K562 (cell line): ENCODE measurements at regions not wholly inside any gene's neighbourhood (a gene's known extent, or its start where the extent isn't known, plus 50 kb on each side); places are given as distances from the start of the nearest gene placed in this dataset.

Experiments used
- CEBPG ChIP-seq, 3 experiments: fragments of 200-800 bp in 1 of 3; sonication (Bioruptor generic) in 1 of 3; sonication (generic) in 1 of 3; formaldehyde crosslinking in 1 of 3; IDR thresholded peaks in 2 of 3; conservative IDR thresholded peaks in 1 of 3; 2 replicates each; pipeline versions ENCODE4 v1.6.1 to v1.8.0; 2016 to 2022; ENCODE audit warnings: missing compliant biosample characterization in 2 of 3, missing genetic modification characterization in 2 of 3, mild to moderate bottlenecking in 1 of 3, missing genetic modification reagents in 1 of 3
- JUN ChIP-seq, 2 experiments: sonication (generic) in 1 of 2; formaldehyde crosslinking in 1 of 2; IDR thresholded peaks; 2 replicates each; pipeline versions ENCODE4 v1.6.1 to v1.8.0; 2012 to 2022; ENCODE audit warnings: borderline replicate concordance in 2 of 2, mild to moderate bottlenecking in 2 of 2, improper control_type of control experiment in 1 of 2, low read depth in 1 of 2, low read length in 1 of 2, missing genetic modification reagents in 1 of 2
- KDM5B ChIP-seq: fragments of 200-600 bp; sonication (generic); IDR thresholded peaks from 2 replicates; pipeline ENCODE4 v1.6.1; 2012; ENCODE audit warnings: low read depth, mild to moderate bottlenecking, moderate library complexity, low read length, control low read depth, inconsistent platforms; ENCODE audit not compliant: insufficient replicate concordance
- SRSF3 ChIP-seq: fragments of 200-400 bp; formaldehyde crosslinking; IDR thresholded peaks from 2 replicates; pipeline ENCODE4 v1.6.1; 2016; ENCODE audit warnings: mild to moderate bottlenecking, low read length, moderate library complexity; ENCODE audit not compliant: insufficient read depth
- TF ChIP-seq, protein P1 (sequence below): fragments of 450-650 bp; IDR thresholded peaks from 2 replicates; pipeline ENCODE4 v1.6.1; 2016; ENCODE audit warnings: missing biosample characterization, missing genetic modification characterization
- TF ChIP-seq, protein P2 (sequence below), 2 experiments: fragments of 200-800 bp in 1 of 2; sonication (Bioruptor generic) in 1 of 2; sonication (generic) in 1 of 2; formaldehyde crosslinking in 1 of 2; IDR thresholded peaks in 1 of 2; conservative IDR thresholded peaks in 1 of 2; 2 replicates each; pipeline versions ENCODE4 v1.5.0 to v1.6.1; 2016 to 2020; ENCODE audit warnings: missing compliant biosample characterization in 1 of 2, missing genetic modification characterization in 1 of 2, missing genetic modification reagents in 1 of 2
- TF ChIP-seq, protein P3 (sequence below), 3 experiments: IDR thresholded peaks in 2 of 3; conservative IDR thresholded peaks in 1 of 3; 2 replicates each; pipeline ENCODE4 v1.5.1; 2011 to 2012; ENCODE audit warnings: low read length in 3 of 3, mild to moderate bottlenecking in 3 of 3, control low read depth in 2 of 3, improper control_type of control experiment in 1 of 3, inconsistent platforms in 1 of 3, low read depth in 1 of 3, mixed read lengths in 1 of 3, moderate library complexity in 1 of 3; ENCODE audit not compliant: insufficient read depth in 2 of 3
- TF ChIP-seq, protein P4 (sequence below): fragments of 450-650 bp; IDR thresholded peaks from 2 replicates; pipeline ENCODE4 v1.6.1; 2018; ENCODE audit not compliant: partially characterized antibody
- TF ChIP-seq, protein P5 (sequence below): sonication (generic); formaldehyde crosslinking; IDR thresholded peaks from 2 replicates; pipeline ENCODE4 v1.8.0; 2022; ENCODE audit warnings: mild to moderate bottlenecking, missing genetic modification reagents

DNA sequence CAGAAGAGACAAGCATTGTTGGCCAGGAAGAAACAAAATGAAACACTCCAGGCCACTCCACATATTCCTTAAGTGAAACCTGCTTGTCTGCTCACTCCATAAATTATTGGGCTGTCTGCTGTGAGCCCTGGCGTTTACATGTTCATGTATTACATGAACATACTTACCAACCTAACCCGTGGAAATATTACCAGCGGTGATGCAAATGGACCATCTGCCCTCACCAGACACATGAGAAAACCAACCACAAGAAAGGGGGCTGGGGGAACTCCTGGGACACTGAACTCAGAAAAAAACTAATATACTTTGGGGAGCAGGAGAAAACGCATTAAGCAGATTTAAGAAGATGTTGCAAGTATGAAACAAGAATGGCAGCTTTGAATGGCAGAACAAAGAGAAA, 731.2 kb upstream of the IGFBP3 start:
- TF ChIP-seq, protein P1, sequence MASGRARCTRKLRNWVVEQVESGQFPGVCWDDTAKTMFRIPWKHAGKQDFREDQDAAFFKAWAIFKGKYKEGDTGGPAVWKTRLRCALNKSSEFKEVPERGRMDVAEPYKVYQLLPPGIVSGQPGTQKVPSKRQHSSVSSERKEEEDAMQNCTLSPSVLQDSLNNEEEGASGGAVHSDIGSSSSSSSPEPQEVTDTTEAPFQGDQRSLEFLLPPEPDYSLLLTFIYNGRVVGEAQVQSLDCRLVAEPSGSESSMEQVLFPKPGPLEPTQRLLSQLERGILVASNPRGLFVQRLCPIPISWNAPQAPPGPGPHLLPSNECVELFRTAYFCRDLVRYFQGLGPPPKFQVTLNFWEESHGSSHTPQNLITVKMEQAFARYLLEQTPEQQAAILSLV (tag): no peak
- TF ChIP-seq KDM5B: no peak
- TF ChIP-seq, protein P2, sequence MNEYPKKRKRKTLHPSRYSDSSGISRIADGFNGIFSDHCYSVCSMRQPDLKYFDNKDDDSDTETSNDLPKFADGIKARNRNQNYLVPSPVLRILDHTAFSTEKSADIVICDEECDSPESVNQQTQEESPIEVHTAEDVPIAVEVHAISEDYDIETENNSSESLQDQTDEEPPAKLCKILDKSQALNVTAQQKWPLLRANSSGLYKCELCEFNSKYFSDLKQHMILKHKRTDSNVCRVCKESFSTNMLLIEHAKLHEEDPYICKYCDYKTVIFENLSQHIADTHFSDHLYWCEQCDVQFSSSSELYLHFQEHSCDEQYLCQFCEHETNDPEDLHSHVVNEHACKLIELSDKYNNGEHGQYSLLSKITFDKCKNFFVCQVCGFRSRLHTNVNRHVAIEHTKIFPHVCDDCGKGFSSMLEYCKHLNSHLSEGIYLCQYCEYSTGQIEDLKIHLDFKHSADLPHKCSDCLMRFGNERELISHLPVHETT (CRISPR knock-in tag; conservative IDR thresholded peaks at IDR 0.05 in 1 of 2, IDR thresholded peaks at IDR 0.05 in 1 of 2): no peak
- TF ChIP-seq, protein P3, sequence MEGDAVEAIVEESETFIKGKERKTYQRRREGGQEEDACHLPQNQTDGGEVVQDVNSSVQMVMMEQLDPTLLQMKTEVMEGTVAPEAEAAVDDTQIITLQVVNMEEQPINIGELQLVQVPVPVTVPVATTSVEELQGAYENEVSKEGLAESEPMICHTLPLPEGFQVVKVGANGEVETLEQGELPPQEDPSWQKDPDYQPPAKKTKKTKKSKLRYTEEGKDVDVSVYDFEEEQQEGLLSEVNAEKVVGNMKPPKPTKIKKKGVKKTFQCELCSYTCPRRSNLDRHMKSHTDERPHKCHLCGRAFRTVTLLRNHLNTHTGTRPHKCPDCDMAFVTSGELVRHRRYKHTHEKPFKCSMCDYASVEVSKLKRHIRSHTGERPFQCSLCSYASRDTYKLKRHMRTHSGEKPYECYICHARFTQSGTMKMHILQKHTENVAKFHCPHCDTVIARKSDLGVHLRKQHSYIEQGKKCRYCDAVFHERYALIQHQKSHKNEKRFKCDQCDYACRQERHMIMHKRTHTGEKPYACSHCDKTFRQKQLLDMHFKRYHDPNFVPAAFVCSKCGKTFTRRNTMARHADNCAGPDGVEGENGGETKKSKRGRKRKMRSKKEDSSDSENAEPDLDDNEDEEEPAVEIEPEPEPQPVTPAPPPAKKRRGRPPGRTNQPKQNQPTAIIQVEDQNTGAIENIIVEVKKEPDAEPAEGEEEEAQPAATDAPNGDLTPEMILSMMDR (IDR thresholded peaks at IDR 0.05 in 2 of 3, conservative IDR thresholded peaks at IDR 0.05 in 1 of 3; ENCODE audit: insufficient read depth in 2 of 3, low read depth in 1 of 3, low read length in 3 of 3): no peak
- no peak for TF ChIP-seq SRSF3
- TF ChIP-seq, protein P4, sequence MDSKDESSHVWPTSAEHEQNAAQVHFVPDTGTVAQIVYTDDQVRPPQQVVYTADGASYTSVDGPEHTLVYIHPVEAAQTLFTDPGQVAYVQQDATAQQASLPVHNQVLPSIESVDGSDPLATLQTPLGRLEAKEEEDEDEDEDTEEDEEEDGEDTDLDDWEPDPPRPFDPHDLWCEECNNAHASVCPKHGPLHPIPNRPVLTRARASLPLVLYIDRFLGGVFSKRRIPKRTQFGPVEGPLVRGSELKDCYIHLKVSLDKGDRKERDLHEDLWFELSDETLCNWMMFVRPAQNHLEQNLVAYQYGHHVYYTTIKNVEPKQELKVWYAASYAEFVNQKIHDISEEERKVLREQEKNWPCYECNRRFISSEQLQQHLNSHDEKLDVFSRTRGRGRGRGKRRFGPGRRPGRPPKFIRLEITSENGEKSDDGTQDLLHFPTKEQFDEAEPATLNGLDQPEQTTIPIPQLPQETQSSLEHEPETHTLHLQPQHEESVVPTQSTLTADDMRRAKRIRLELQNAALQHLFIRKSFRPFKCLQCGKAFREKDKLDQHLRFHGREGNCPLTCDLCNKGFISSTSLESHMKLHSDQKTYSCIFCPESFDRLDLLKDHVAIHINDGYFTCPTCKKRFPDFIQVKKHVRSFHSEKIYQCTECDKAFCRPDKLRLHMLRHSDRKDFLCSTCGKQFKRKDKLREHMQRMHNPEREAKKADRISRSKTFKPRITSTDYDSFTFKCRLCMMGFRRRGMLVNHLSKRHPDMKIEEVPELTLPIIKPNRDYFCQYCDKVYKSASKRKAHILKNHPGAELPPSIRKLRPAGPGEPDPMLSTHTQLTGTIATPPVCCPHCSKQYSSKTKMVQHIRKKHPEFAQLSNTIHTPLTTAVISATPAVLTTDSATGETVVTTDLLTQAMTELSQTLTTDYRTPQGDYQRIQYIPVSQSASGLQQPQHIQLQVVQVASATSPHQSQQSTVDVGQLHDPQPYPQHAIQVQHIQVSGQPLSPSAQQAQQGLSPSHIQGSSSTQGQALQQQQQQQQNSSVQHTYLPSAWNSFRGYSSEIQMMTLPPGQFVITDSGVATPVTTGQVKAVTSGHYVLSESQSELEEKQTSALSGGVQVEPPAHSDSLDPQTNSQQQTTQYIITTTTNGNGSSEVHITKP: no peak
- TF ChIP-seq CEBPG (CRISPR knock-in tag; IDR thresholded peaks at IDR 0.05): no peak
- no peak for TF ChIP-seq CEBPG (tag; conservative IDR thresholded peaks at IDR 0.05 in 1 of 2, IDR thresholded peaks at IDR 0.05 in 1 of 2)
- TF ChIP-seq JUN (IDR thresholded peaks at IDR 0.05; ENCODE audit: borderline replicate concordance, low read depth, low read length): no peak
- no peak for TF ChIP-seq JUN (CRISPR knock-in tag; IDR thresholded peaks at IDR 0.05; ENCODE audit: borderline replicate concordance)
- TF ChIP-seq, protein P5, sequence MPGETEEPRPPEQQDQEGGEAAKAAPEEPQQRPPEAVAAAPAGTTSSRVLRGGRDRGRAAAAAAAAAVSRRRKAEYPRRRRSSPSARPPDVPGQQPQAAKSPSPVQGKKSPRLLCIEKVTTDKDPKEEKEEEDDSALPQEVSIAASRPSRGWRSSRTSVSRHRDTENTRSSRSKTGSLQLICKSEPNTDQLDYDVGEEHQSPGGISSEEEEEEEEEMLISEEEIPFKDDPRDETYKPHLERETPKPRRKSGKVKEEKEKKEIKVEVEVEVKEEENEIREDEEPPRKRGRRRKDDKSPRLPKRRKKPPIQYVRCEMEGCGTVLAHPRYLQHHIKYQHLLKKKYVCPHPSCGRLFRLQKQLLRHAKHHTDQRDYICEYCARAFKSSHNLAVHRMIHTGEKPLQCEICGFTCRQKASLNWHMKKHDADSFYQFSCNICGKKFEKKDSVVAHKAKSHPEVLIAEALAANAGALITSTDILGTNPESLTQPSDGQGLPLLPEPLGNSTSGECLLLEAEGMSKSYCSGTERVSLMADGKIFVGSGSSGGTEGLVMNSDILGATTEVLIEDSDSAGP (CRISPR knock-in tag): no peak
